ENCODE measurements at regions not wholly inside any gene's neighbourhood (a gene's known extent, or its start where the extent isn't known, plus 50 kb on each side); places are given as distances from the start of the nearest gene placed in this dataset.

DNA sequence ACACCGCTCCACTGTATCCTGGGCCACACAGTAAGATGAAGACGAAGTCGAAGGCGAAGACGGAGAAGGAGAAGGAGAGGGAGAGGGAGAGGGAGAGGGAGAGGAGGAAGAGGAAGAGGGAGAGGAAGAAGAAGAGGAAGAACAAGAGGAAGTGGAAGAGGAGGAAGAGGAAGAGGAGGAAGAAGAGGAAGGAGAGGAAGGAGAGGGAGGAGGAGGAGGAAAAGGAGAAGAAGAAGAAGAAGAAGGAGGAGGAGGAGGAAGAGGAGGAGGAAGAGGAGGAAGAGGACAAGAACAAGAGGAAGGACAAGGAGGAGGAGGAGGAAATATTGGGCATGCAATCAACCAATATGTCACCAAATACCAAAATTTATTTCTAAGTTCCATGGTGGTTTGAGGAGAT is 149.5 kb upstream of the ERCC4 start:
- TF ChIP-seq, protein P1, sequence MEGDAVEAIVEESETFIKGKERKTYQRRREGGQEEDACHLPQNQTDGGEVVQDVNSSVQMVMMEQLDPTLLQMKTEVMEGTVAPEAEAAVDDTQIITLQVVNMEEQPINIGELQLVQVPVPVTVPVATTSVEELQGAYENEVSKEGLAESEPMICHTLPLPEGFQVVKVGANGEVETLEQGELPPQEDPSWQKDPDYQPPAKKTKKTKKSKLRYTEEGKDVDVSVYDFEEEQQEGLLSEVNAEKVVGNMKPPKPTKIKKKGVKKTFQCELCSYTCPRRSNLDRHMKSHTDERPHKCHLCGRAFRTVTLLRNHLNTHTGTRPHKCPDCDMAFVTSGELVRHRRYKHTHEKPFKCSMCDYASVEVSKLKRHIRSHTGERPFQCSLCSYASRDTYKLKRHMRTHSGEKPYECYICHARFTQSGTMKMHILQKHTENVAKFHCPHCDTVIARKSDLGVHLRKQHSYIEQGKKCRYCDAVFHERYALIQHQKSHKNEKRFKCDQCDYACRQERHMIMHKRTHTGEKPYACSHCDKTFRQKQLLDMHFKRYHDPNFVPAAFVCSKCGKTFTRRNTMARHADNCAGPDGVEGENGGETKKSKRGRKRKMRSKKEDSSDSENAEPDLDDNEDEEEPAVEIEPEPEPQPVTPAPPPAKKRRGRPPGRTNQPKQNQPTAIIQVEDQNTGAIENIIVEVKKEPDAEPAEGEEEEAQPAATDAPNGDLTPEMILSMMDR (conservative IDR thresholded peaks at IDR 0.05), result no peak
- no peak for TF ChIP-seq ZFX (IDR thresholded peaks at IDR 0.05)
